ENCODE measurements at regions not wholly inside any gene's neighbourhood (a gene's known extent, or its start where the extent isn't known, plus 50 kb on each side); places are given as distances from the start of the nearest gene placed in this dataset.
"Not testable (repeated sequence)": the region's sequence is repeated elsewhere in the genome, so short reads cannot be mapped to it uniquely, and the experiment has no call there.

GRCh38 chr1:218890451-218890850 is 283.2 kb upstream of the LYPLAL1 start:
- ChIA-PET CTCF (no interaction called here), POLR2A (no interaction called here)

DNA sequence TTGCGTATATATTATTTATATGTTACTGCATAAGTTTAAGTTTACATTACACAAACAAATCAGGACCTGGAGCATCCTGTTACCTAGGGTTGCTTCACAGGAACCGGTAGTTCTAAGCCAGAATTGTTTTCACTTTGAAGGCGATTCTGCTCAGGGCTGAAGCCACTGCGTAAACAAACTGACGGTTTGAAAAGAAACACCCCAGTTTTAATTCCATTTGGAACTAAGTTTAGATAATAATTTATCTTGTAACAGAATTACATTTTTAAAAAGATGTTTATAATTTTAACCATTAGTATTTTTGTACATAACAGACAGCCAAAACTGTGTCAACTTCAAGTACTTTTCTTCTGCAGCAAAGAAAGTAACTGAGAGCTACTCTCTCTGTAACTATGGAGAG is 282.1 kb upstream of the LYPLAL1 start:
- POLR2A ChIA-PET: no interaction called here
- CTCF ChIA-PET: no interaction called here

DNA sequence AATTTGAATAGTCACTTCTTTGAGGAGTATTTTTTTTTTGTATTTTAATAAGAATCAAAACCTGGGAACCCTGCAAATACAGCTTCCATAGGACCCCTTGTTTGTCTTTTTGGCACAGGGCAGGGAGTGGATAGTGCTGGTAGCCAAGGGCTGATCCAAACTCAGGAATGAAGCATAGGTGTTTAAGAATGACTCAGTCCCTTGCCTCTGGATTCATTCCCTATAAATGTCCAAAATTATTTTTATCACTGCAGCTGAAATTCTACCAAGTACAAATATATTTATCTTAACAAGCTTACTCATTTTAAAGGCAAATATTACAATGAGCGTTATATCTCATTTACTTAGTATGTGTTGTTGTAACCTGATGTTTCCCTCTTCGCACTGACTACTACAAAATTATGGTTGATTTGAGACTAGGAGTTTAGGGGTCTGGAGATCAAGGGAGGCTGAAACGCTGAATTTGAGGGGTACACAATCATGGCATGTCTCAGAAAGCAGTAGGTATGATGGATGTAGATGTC is 278.6 kb upstream of the LYPLAL1 start:
- ChIA-PET POLR2A (no interaction called here), CTCF (no interaction called here)

DNA sequence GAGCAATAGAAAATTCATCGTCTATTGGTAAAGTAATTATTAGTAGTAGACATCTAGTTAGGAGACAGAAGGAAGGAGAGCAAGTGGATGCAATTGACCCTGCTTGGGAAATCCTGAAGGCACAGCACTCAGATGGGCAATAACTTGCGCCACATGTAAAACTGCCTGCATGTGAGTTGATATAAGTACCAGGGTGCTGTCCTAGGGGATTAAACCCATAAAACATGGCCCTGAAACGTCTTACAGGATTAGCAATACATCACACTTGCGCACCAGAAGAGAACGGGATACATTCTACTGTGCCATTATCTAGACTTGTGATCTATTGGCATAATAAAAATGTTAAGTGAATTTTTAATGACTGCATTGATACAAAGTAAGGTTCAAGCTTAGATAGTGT is 277.5 kb upstream of the LYPLAL1 start:
- ChIA-PET CTCF (no interaction called here), POLR2A (no interaction called here)

GRCh38 chr1:218898921-218899320 is 274.8 kb upstream of the LYPLAL1 start:
- ChIA-PET POLR2A (no interaction called here), CTCF (no interaction called here)

DNA sequence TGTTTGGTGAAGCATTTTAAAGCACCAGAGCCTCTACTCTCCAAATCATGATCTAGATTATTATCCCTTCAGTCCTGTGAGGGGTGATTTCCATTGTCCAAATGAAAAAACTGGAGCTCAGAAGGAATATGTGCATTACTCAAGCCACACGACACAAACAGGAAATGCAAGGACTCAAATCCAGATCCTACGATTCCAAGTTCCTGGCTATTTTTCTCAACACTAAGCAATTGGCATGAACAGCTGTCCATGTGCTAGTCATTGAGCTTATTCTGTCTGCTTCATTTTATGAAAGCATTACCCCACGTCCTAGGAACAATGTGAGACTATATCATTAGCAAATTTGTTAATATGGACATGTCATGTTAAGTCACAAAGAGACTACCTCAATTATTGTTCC is 273.1 kb upstream of the LYPLAL1 start:
- POLR2A ChIA-PET: no interaction called here
- CTCF ChIA-PET: no interaction called here

- ChIA-PET CTCF (no interaction called here), POLR2A (no interaction called here)
Measured at GRCh38 chr1:218904416-218904815, 269.3 kb upstream of the LYPLAL1 start.

- CTCF ChIA-PET: no interaction called here
- POLR2A ChIA-PET: no interaction called here
Measured at GRCh38 chr1:218916720-218917119, 257.0 kb upstream of the LYPLAL1 start.

DNA sequence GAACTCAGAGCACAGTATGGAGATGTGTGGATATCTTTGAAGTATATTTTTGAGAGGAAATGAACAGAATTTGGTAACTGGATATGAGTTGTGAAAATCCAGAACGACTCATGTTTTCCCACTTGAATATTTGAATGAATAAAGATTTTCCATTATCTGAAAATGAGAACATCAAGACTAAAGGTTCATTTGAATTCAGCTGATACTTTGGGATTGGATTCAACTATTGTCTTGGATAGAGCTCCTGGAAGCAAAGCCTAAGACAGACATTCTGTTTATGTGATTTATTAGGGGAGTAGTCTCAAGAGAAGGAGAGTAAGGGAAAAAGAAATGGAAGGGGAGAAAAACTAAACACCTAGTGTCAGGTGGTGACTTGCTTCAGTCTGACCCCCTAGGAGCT is 256.0 kb upstream of the LYPLAL1 start:
- ChIA-PET CTCF (no interaction called here), POLR2A (no interaction called here)

DNA sequence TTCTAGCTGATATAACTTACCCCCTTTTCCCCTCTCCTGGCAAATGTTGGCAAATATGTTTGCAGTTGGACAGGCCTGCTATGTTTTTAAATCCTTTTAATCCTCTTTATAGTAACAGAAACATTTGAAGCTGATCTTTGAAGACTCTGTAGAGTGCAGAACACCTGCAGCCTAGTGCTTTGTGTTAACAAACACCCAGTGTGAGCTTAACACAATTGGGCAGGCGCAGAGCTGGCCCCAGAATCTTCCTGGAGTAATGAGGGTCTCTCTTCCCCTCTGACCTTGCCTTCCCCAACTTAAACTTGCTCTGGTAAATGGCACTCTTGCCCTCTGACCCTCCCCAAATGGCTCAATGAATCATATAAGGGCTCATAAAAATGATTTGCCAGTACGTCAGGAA is 247.9 kb upstream of the LYPLAL1 start:
- POLR2A ChIA-PET: no interaction called here
- CTCF ChIA-PET: no interaction called here

- CTCF ChIA-PET: no interaction called here
- POLR2A ChIA-PET: no interaction called here
Measured at GRCh38 chr1:218926631-218927030, 247.0 kb upstream of the LYPLAL1 start.

- ChIA-PET POLR2A (no interaction called here), CTCF (no interaction called here)
Measured at GRCh38 chr1:218930000-218930399, 243.7 kb upstream of the LYPLAL1 start.

- ChIA-PET CTCF (no interaction called here), POLR2A (no interaction called here)
Measured at GRCh38 chr1:218930472-218931241, 243.0 kb upstream of the LYPLAL1 start.

DNA sequence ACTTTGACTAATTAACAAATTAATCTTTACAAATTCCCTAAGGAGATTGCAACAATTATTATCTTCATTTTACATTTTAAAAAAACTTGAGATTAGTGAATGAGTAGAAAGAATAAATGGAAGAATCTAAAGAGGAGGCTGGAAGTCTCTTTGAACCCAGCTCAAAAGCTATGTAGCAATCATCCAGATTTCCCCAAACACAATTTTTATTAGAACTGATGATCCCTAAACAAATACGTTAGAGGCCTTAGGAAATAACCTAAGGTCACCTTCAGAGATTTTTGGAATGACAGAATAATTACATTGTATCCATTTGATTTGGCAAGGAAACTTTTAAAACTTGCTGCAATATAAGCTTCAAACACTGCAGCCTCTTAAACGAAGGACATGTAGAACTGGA is 242.4 kb upstream of the LYPLAL1 start:
- CTCF ChIA-PET: no interaction called here
- POLR2A ChIA-PET: no interaction called here

DNA sequence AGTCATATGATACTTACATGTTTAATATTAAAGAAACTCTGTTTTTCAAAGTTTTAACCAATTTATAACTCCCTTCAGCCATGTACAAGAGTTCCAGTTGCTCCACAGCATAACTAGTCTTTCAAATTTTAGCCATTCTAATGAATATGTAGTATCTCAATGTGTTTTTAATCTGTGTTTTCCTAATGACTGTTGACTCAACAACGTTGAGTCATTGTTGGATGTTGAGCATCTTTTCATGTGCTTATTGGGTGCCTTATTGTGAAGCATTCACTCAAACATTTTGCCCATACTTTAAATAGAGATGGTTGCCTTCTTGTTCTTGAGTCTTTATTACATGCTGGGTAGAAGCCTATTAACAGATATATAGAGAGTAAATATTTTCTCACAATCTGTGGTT is 240.2 kb upstream of the LYPLAL1 start:
- ChIA-PET CTCF (no interaction called here), POLR2A (no interaction called here)

- POLR2A ChIA-PET, CTCF ChIA-PET: not testable (repeated sequence)
Measured at GRCh38 chr1:218935408-218935807, 238.3 kb upstream of the LYPLAL1 start.

GRCh38 chr1:218938259-218938658 is 235.4 kb upstream of the LYPLAL1 start:
- POLR2A ChIA-PET: no interaction called here
- CTCF ChIA-PET: no interaction called here

- POLR2A ChIA-PET: no interaction called here
- CTCF ChIA-PET: no interaction called here
Measured at GRCh38 chr1:218939095-218939494, 234.6 kb upstream of the LYPLAL1 start.

- ChIA-PET CTCF (no interaction called here), POLR2A (no interaction called here)
Measured at GRCh38 chr1:218942431-218942830, 231.2 kb upstream of the LYPLAL1 start.

DNA sequence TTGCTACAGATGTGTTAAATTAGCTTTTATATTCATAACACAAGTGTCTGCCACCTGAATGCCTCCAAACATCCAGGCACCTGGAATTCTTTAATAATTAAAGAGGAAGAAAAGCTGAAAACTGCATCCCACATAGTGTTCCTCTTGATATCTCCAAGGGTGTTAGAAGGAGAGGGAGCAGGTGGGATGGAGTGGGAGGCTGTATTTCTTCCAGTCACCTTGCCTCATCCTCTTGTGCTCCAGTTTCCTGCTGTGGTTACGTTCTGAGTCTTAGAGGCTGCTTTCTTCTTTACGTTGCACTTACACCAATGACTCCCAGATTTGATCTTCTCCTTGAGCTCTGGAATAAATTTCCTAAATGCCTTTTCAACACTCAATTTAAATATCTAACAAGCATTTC is 230.3 kb upstream of the LYPLAL1 start:
- ChIA-PET POLR2A (no interaction called here), CTCF (no interaction called here)

- POLR2A ChIA-PET: no interaction called here
- CTCF ChIA-PET: no interaction called here
Measured at GRCh38 chr1:218945050-218945449, 228.6 kb upstream of the LYPLAL1 start.

DNA sequence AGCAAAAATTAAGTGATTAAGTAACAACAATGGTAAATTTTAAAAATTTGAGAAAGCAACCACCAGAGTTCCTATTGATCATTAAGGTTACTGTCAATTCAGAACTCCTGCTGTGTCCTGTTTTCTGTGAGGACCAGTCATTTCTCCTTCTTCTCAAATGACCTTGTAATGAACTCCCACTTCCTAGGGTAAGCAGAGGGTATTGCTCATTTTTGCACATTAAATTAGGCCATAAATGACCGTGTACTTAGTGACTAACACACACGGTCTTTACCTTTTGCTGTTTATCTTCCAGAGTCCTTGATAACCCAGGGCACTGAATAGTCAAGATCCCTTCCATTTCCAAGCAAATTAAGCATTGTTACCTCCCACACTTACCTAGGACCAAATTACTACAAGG is 227.5 kb upstream of the LYPLAL1 start:
- CTCF ChIA-PET: no interaction called here
- POLR2A ChIA-PET: no interaction called here

DNA sequence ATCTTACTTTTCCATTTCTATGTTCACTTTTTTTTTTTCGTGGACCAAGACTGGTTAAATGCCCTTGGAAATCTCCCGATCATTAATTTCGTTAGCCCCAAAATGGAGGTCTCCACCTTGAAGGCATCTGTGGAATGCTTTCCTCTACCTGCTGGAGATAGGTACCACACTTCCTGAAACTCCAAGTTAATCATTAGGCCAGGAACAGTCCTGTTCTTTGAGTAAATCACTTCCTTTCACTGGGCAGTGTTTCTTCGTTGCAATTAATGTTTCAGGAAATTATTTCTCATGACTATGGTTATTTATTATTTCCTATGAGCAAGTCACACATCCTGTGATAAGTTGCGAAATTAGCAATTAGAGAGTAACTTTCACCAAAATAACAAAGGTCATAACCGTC is 225.2 kb upstream of the LYPLAL1 start:
- POLR2A ChIA-PET: no interaction called here

More for the DNA sequence above, 225.2 kb upstream of the LYPLAL1 start:
- CTCF ChIA-PET: no interaction called here

Measured in activated CD8-positive, alpha-beta memory T cell treated with anti-CD3 and anti-CD28 coated beads for 36 hours (primary cell).